Mesendoderm (in vitro differentiated cells): ENCODE measurements at regions not wholly inside any gene's neighbourhood (a gene's known extent, or its start where the extent isn't known, plus 50 kb on each side); places are given as distances from the start of the nearest gene placed in this dataset.

Experiments used
- DNase-seq: peaks from one replicate; pipeline ENCODE4 v3.0.0; 2013
- H2AK5ac ChIP-seq: 2 replicates; pipeline ENCODE4 v1.6.1; 2013; ENCODE audit warnings: low read length, inconsistent platforms
- H2BK120ac ChIP-seq: 2 replicates; pipeline ENCODE4 v1.6.1; 2013; ENCODE audit warnings: low read depth, mild to moderate bottlenecking, low read length, moderate library complexity, mixed read lengths
- H2BK15ac ChIP-seq: replicated peaks from 2 replicates; pipeline ENCODE4 v1.6.1; 2013; ENCODE audit warnings: low read depth, mild to moderate bottlenecking, moderate library complexity
- H2BK5ac ChIP-seq: 2 replicates; pipeline ENCODE4 v1.6.1; 2013; ENCODE audit warnings: low read length, inconsistent platforms
- H3K18ac ChIP-seq: 2 replicates; pipeline ENCODE4 v1.6.1; 2013; ENCODE audit warnings: mild to moderate bottlenecking, low read length, mixed read lengths
- H3K23ac ChIP-seq: one replicate; pipeline ENCODE4 v1.6.1; 2013; ENCODE audit warnings: low read length
- H3K27ac ChIP-seq: 2 replicates; pipeline ENCODE4 v1.5.1; 2013; ENCODE audit warnings: low read depth, mild to moderate bottlenecking, inconsistent platforms, low read length, moderate library complexity
- H3K27me3 ChIP-seq: 2 replicates; pipeline ENCODE4 v1.6.1; 2013; ENCODE audit warnings: low read length, control low read depth, mild to moderate bottlenecking, inconsistent platforms; ENCODE audit not compliant: insufficient read depth, poor library complexity
- H3K36me3 ChIP-seq: 2 replicates; pipeline ENCODE4 v1.6.1; 2013; ENCODE audit warnings: low read length, inconsistent platforms; ENCODE audit not compliant: control insufficient read depth, insufficient read depth
- H3K4ac ChIP-seq: one replicate; pipeline ENCODE4 v1.6.1; 2013; ENCODE audit warnings: low read depth, mild to moderate bottlenecking, low read length, moderate library complexity
- H3K4me1 ChIP-seq: 2 replicates; pipeline ENCODE4 v1.6.1; 2013; ENCODE audit warnings: low read depth, low read length, inconsistent platforms; ENCODE audit not compliant: control insufficient read depth
- H3K4me2 ChIP-seq: 2 replicates; pipeline ENCODE4 v1.6.1; 2013; ENCODE audit warnings: low read length
- H3K4me3 ChIP-seq: 2 replicates; pipeline ENCODE4 v1.5.1; 2013; ENCODE audit warnings: mild to moderate bottlenecking, low read length
- H3K56ac ChIP-seq: one replicate; pipeline ENCODE4 v1.6.1; 2013; ENCODE audit warnings: low read length
- H3K79me1 ChIP-seq: 2 replicates; pipeline ENCODE4 v1.6.1; 2013; ENCODE audit warnings: low read length, inconsistent platforms
- H3K79me2 ChIP-seq: 2 replicates; pipeline ENCODE4 v1.6.1; 2013; ENCODE audit warnings: mild to moderate bottlenecking, low read length; ENCODE audit not compliant: control insufficient read depth, insufficient read depth
- H3K9ac ChIP-seq: 2 replicates; pipeline ENCODE4 v1.6.1; 2013; ENCODE audit warnings: low read length, inconsistent platforms
- H4K5ac ChIP-seq: one replicate; pipeline ENCODE4 v1.6.1; 2013; ENCODE audit warnings: low read length
- H4K8ac ChIP-seq: one replicate; pipeline ENCODE4 v1.6.1; 2013; ENCODE audit warnings: low read depth, mild to moderate bottlenecking, control low read depth, low read length, moderate library complexity
- WGBS: extraction: QIAGEN DNeasy Blood & Tissue Kit; methylation state at CpG from one replicate; pipeline ENCODE4 v1.1.7; 2013; ENCODE audit warnings: low lambda C conversion rate, missing lambda C conversion rate; ENCODE audit not compliant: insufficient coverage; ENCODE audit errors: extremely low coverage; 5-methylcytosine and 5-hydroxymethylcytosine counted together

GRCh38 chr5:145568581-145568980 lies 266.6 kb downstream of the PRELID2 start:
- Histone ChIP-seq H3K27me3 (no peaks in the 10 kb centered on the region), H2BK5ac (no peak overlapping the region)

GRCh38 chr5:145562931-145563330 lies 272.2 kb downstream of the PRELID2 start:
- no peak overlapping the region for H3K18ac ChIP-seq
- WGBS: no CpG with 5 or more reads among the region's 4 CpGs

More at GRCh38 chr5:145568581-145568980, 266.6 kb downstream of the PRELID2 start:
- Histone ChIP-seq H2BK120ac (no peak overlapping the region), H4K5ac (no peak overlapping the region), H3K79me2 (no peaks in the 10 kb centered on the region), H3K9ac (no peak overlapping the region), H3K4me2 (no peak overlapping the region), H3K56ac (no peak overlapping the region), H3K4me3 (no peak overlapping the region), H4K8ac (no peak overlapping the region), H3K18ac (no peak overlapping the region), H3K79me1 (no peaks in the 10 kb centered on the region), H3K4me1 (no peaks in the 10 kb centered on the region), H3K36me3 (no peaks in the 10 kb centered on the region), H3K23ac (no peak overlapping the region), H2BK15ac (no peak overlapping the region), H3K27ac (no peak overlapping the region), H3K4ac (no peak overlapping the region), H2AK5ac (no peak overlapping the region)
- no peak for DNase-seq

DNA sequence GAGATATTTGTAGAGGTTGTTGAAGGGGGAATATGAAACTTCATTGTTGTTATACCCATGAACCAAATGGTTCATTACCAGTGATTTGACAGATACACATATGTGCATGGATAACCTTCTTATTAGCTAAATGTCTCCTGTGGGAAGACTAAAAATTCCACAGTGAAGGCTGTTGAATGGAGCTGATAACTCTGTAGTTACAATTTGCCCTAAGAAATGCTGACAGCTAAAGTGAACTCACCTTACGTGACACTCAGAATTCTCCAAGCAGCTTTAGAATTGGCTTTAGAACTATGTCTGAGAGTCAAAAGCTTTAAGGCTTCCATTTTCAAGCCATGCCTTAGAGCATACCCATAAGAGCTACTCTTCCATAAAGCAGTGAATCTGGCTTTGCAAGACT lies 276.9 kb downstream of the PRELID2 start:
- H2AK5ac ChIP-seq: no peak overlapping the region
- H3K27me3 ChIP-seq: no peaks in the 10 kb centered on the region
- no peak overlapping the region for H3K56ac ChIP-seq
- H4K5ac ChIP-seq: no peak overlapping the region
- H3K9ac ChIP-seq: no peak overlapping the region
- H3K4me1 ChIP-seq: no peaks in the 10 kb centered on the region
- H2BK15ac ChIP-seq: no peak overlapping the region
- no peaks in the 10 kb centered on the region for H3K79me1 ChIP-seq
- H3K27ac ChIP-seq: no peak overlapping the region
- no CpG with 5 or more reads among the region's 1 CpG for WGBS
- H3K4me2 ChIP-seq: no peak overlapping the region
- no peak overlapping the region for H2BK5ac ChIP-seq
- no peak overlapping the region for H3K4me3 ChIP-seq
- no peaks in the 10 kb centered on the region for H3K79me2 ChIP-seq
- H2BK120ac ChIP-seq: no peak overlapping the region
- H3K18ac ChIP-seq: no peak overlapping the region
- H3K23ac ChIP-seq: no peak overlapping the region
- DNase-seq: no peak
- H3K36me3 ChIP-seq: no peaks in the 10 kb centered on the region
- H4K8ac ChIP-seq: no peak overlapping the region
- no peak overlapping the region for H3K4ac ChIP-seq

More at GRCh38 chr5:145562931-145563330, 272.2 kb downstream of the PRELID2 start:
- no peaks in the 10 kb centered on the region for H3K27me3 ChIP-seq
- no peak overlapping the region for H2BK120ac ChIP-seq
- no peak overlapping the region for H4K8ac ChIP-seq
- H3K79me2 ChIP-seq: no peaks in the 10 kb centered on the region
- no peak overlapping the region for H2AK5ac ChIP-seq
- H3K79me1 ChIP-seq: no peaks in the 10 kb centered on the region
- no peak overlapping the region for H3K4ac ChIP-seq
- H3K56ac ChIP-seq: no peak overlapping the region
- H3K9ac ChIP-seq: no peak overlapping the region
- no peak overlapping the region for H3K4me3 ChIP-seq
- no peak overlapping the region for H3K27ac ChIP-seq
- no peaks in the 10 kb centered on the region for H3K36me3 ChIP-seq
- H3K4me1 ChIP-seq: no peaks in the 10 kb centered on the region
- DNase-seq: peak; percentile 33
- no peak overlapping the region for H3K23ac ChIP-seq
- H2BK5ac ChIP-seq: no peak overlapping the region
- no peak overlapping the region for H3K4me2 ChIP-seq
- no peak overlapping the region for H2BK15ac ChIP-seq
- no peak overlapping the region for H4K5ac ChIP-seq

DNA sequence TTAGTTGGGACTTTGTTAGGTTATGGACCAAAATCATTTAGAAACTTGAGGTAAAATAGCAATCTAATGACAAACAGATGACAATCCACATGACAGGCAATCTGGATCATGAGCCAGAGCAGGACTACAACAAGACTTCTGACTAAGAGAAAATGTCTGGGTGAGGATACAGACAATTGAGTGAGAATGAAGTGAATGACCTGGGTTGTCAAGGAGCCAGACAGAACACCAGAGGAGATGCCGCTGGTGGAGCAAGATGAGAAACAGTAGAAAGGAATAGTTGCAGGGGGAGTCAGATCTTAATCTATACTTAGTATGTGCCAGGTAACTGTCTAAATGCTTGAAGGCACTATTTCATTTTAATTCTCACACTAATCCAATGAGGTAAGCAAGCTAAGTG lies 277.8 kb downstream of the PRELID2 start:
- no peak overlapping the region for H3K9ac ChIP-seq
- H3K79me1 ChIP-seq: no peaks in the 10 kb centered on the region
- no peak overlapping the region for H2AK5ac ChIP-seq
- DNase-seq: no peak
- no peak overlapping the region for H3K4me3 ChIP-seq
- H3K18ac ChIP-seq: no peak overlapping the region
- H3K4ac ChIP-seq: no peak overlapping the region
- no peak overlapping the region for H4K5ac ChIP-seq
- WGBS: no CpG with 5 or more reads among the region's 1 CpG
- no peak overlapping the region for H2BK5ac ChIP-seq
- no peaks in the 10 kb centered on the region for H3K27me3 ChIP-seq
- H3K4me1 ChIP-seq: no peaks in the 10 kb centered on the region
- H3K23ac ChIP-seq: no peak overlapping the region
- no peak overlapping the region for H3K27ac ChIP-seq
- no peak overlapping the region for H2BK15ac ChIP-seq
- no peak overlapping the region for H3K56ac ChIP-seq
- H3K4me2 ChIP-seq: no peak overlapping the region
- H4K8ac ChIP-seq: no peak overlapping the region
- H2BK120ac ChIP-seq: no peak overlapping the region
- H3K36me3 ChIP-seq: no peaks in the 10 kb centered on the region
- H3K79me2 ChIP-seq: no peaks in the 10 kb centered on the region

DNA sequence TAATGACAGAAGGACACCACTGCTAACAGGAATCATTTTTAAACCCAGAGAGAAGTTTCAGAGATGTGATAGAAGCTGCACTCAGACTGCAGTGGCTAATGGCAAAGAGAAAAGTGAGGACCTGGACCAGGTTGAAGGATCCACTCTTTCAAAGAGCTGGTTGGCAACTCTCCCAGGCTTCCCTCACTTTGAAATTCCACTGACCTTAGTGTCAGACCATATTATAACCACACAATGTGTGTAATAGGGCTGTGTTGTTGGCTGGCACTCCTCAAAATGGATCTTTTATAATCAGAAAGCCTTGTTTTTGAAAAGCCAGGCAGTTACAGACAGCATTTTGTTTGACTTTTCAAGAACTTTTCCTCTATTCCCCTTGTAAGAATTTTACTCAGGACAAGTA lies 280.7 kb downstream of the PRELID2 start:
- H3K27me3 ChIP-seq: no peaks in the 10 kb centered on the region
- H3K9ac ChIP-seq: no peak overlapping the region
- H3K79me1 ChIP-seq: no peaks in the 10 kb centered on the region
- no peaks in the 10 kb centered on the region for H3K79me2 ChIP-seq
- no peak overlapping the region for H3K4me3 ChIP-seq
- no peak overlapping the region for H2BK120ac ChIP-seq
- H3K23ac ChIP-seq: no peak overlapping the region
- no peak overlapping the region for H3K56ac ChIP-seq
- no peak for DNase-seq
- no peak overlapping the region for H3K4ac ChIP-seq
- no peak overlapping the region for H3K27ac ChIP-seq
- no peak overlapping the region for H3K18ac ChIP-seq
- H3K4me1 ChIP-seq: no peaks in the 10 kb centered on the region
- no peak overlapping the region for H4K8ac ChIP-seq
- no peak overlapping the region for H2BK5ac ChIP-seq
- H4K5ac ChIP-seq: no peak overlapping the region
- no peak overlapping the region for H2AK5ac ChIP-seq
- no peaks in the 10 kb centered on the region for H3K36me3 ChIP-seq
- H2BK15ac ChIP-seq: no peak overlapping the region
- H3K4me2 ChIP-seq: no peak overlapping the region

GRCh38 chr5:145553177-145553576 lies 282.0 kb downstream of the PRELID2 start:
- Histone ChIP-seq H3K9ac (no peak overlapping the region), H4K5ac (no peak overlapping the region), H3K79me1 (no peaks in the 10 kb centered on the region), H2BK120ac (no peak overlapping the region), H3K23ac (no peak overlapping the region), H3K27ac (no peak overlapping the region), H4K8ac (no peak overlapping the region), H3K36me3 (no peaks in the 10 kb centered on the region), H3K27me3 (no peaks in the 10 kb centered on the region), H3K56ac (no peak overlapping the region), H3K4ac (no peak overlapping the region), H3K18ac (no peak overlapping the region), H3K4me3 (no peak overlapping the region), H2AK5ac (no peak overlapping the region), H3K4me2 (no peak overlapping the region), H3K4me1 (no peaks in the 10 kb centered on the region), H3K79me2 (no peaks in the 10 kb centered on the region), H2BK15ac (no peak overlapping the region), H2BK5ac (no peak overlapping the region)
- DNase-seq: no peak
- no CpG with 5 or more reads among the region's 2 CpGs for WGBS
